GM12878 (cell line): ENCODE measurements at regions not wholly inside any gene's neighbourhood (a gene's known extent, or its start where the extent isn't known, plus 50 kb on each side); places are given as distances from the start of the nearest gene placed in this dataset.
A peak's percentile ranks its signal among the peaks of the same experiment; 100 is the strongest.
"Not testable (repeated sequence)": the region's sequence is repeated elsewhere in the genome, so short reads cannot be mapped to it uniquely, and the experiment has no call there.

Source experiments
- ATAC-seq: fragments of 200-7000 bp; cut with Tn5 transposase; 3 replicates; pipeline ENCODE4 v1.9.1; 2020; ENCODE audit warnings: mild to moderate bottlenecking, moderate library complexity
- BruUV-seq: library from RNA; stranded (reverse); fragments of 400-500 nt; replicated peaks from 2 replicates; lab custom pipeline; 2021; lab: Mats Ljungman, UMichigan
- CTCF ChIA-PET: fragments of 300-600 bp; sonication (Branson Sonifier 250); formaldehyde crosslinking; extraction: SDS; loops from one replicate; lab custom pipeline; 2021; ENCODE audit warnings: inconsistent platforms; lab: Yijun Ruan, JAX
- POLR2A ChIA-PET: fragments of 350-600 bp; formaldehyde crosslinking; extraction: SDS; loops from one replicate; lab custom pipeline; 2021; ENCODE audit warnings: inconsistent platforms; lab: Charles Lee
- RAD21 ChIA-PET: fragments of 300-600 bp; sonication (Branson Sonifier 250); formaldehyde crosslinking; loops from one replicate; lab custom pipeline; 2023; ENCODE audit warnings: antibody characterized with exemption; ENCODE audit not compliant: unreplicated experiment; lab: Charles Lee
- SMC1A ChIA-PET: fragments of 300-600 bp; sonication (Branson Sonifier 250); formaldehyde crosslinking; loops from one replicate; lab custom pipeline; 2023; ENCODE audit not compliant: unreplicated experiment, uncharacterized antibody; lab: Charles Lee
- DNase-seq: peaks from one replicate; pipeline ENCODE4 v3.0.0-alpha.2; 2011; ENCODE audit warnings: low read depth, low spot score
- FAIRE-seq: peaks from 3 replicates; lab custom pipeline; 2011; peaks lifted over from hg19 to GRCh38; lab: Jason Lieb, UNC
- H2AFZ ChIP-seq: 2 replicates; pipeline ENCODE4 v1.6.0; 2011; ENCODE audit warnings: low read depth, low read length, control low read depth; ENCODE audit not compliant: control insufficient read depth
- H3K27ac ChIP-seq: 2 replicates; pipeline ENCODE4 v1.5.1; 2011; ENCODE audit warnings: control low read depth; ENCODE audit not compliant: control insufficient read depth, insufficient read depth
- H3K27me3 ChIP-seq, 2 experiments: replicated peaks in 1 of 2; 2 replicates each; pipeline versions ENCODE4 v1.6.0 to v1.6.1; 2011; ENCODE audit warnings: low read length in 1 of 2; ENCODE audit not compliant: control insufficient read depth in 2 of 2, insufficient read depth in 2 of 2
- H3K36me3 ChIP-seq, 2 experiments: 2 replicates each; pipeline ENCODE4 v1.5.1; 2011; ENCODE audit warnings: low read length in 1 of 2; ENCODE audit not compliant: control insufficient read depth in 2 of 2, insufficient read depth in 2 of 2
- H3K4me1 ChIP-seq: 2 replicates; pipeline ENCODE4 v1.6.1; 2011; ENCODE audit warnings: mild to moderate bottlenecking, low read length, moderate library complexity, mixed read lengths; ENCODE audit not compliant: control insufficient read depth, insufficient read depth
- H3K4me2 ChIP-seq: 2 replicates; pipeline ENCODE4 v1.6.0; 2011; ENCODE audit warnings: control low read depth; ENCODE audit not compliant: control insufficient read depth, insufficient read depth
- H3K4me3 ChIP-seq: fragments of 200-600 bp; sonication (generic); 2 replicates; pipeline ENCODE4 v1.5.1; 2016
- H3K79me2 ChIP-seq: 2 replicates; pipeline ENCODE4 v1.6.0; 2011; ENCODE audit warnings: low read length; ENCODE audit not compliant: control insufficient read depth, insufficient read depth
- H3K9ac ChIP-seq: 2 replicates; pipeline ENCODE4 v1.8.0; 2011; ENCODE audit warnings: low read length, control low read depth, mixed read lengths; ENCODE audit not compliant: control insufficient read depth, insufficient read depth
- H3K9me3 ChIP-seq: replicated peaks from 3 replicates; pipeline ENCODE4 v1.5.1; 2011; ENCODE audit warnings: mild to moderate bottlenecking, low read length; ENCODE audit not compliant: control insufficient read depth, insufficient read depth
- H4K20me1 ChIP-seq: 2 replicates; pipeline ENCODE4 v1.6.0; 2011; ENCODE audit not compliant: control insufficient read depth, insufficient read depth
- WGBS: methylation state at CpG from one replicate; pipeline ENCODE4 v1.1.6; 2016; ENCODE audit warnings: low lambda C conversion rate; ENCODE audit not compliant: insufficient replicate concordance, insufficient coverage; ENCODE audit errors: missing lambda C conversion rate; 5-methylcytosine and 5-hydroxymethylcytosine counted together
- in situ Hi-C: fragments of 300-500 bp; cut with MboI; formaldehyde crosslinking; loops from 9 replicates; pipeline ENCODE4 v1.14.3; 2018; ENCODE audit warnings: mixed read lengths
- intact Hi-C: fragments of 100-400 bp; cut with micrococcal nuclease; formaldehyde crosslinking; loops from one replicate; pipeline ENCODE4 v1.14.2; 2022; ENCODE audit not compliant: unreplicated experiment

DNA sequence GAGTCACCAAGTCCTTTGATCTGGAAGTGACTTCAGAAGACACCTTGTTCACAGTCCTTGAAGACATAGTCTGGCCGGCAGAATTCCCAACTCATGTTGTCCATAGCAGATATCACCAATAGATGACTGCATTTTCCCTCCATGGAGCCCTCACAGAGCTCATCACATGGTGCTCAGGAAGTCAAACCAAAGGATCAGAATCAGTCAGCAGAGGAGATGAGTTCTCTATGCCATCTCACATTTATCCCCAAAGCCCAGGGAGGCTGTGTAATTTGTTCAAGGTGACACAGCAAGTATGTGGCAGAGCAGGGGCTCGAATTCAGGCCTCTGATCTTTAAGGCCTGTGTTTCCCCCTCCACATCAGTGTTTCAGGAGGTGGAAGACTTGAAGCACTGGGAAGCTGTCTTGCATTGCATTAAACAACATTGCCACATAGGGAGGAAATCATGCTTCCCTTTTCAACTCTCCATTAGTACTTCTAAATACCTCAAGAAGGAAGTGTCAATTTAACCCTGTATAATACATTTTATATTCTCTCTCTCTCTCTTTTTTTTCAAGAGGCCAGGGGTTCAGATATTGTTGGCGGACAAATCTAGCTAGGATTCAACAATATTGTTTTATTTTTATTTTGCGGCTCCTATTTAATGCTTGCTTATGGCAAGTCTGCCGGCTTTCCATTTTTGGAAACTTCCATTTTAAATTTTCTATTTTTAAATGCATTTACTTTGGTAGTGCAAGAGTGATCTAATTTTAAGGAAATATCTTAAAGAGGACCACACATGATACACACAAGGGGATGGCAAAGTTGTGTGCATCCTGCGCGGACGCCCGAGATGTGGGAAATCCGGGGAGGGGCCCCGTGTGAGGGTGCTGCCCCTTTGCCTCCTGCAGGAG, 61.9 kb downstream of the NPIPB5 start:
- not testable (repeated sequence) for H3K27me3 ChIP-seq

DNA sequence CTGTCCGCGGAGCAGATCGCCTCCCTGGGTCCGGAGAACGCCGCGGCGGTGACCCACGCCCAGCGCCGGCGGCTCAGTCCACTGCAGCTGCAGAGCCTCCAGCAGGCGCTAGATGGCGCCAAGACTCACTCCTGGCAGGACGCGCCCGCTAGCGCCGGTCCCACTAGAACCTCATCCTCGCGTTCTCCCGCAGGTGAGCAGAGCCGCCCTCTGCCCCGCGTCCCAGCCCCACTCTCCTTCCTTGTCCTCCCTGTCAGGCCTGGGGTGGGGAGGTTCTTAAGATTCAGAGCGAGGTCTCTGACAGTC, 62.5 kb downstream of the NPIPB5 start:
- H3K27ac ChIP-seq, H3K27me3 ChIP-seq, H4K20me1 ChIP-seq, H3K9me3 ChIP-seq, intact Hi-C loops, H2AFZ ChIP-seq, SMC1A ChIA-PET, H3K4me3 ChIP-seq, CTCF ChIA-PET, H3K4me1 ChIP-seq, H3K79me2 ChIP-seq, POLR2A ChIA-PET, H3K9ac ChIP-seq, H3K36me3 ChIP-seq, DNase-seq, H3K4me2 ChIP-seq, BruUV-seq, RAD21 ChIA-PET: not testable (repeated sequence)
- in situ Hi-C loops = loop anchor here (25.0 kb wide), 2 partner anchors 161 to 261 kb away; no protein-coding TSS in a partner anchor
- FAIRE-seq (peak; percentile 90), ATAC-seq (peak; percentile 99)
- no CpG with 5 or more reads among the region's 26 CpGs for WGBS

More for the DNA sequence above, 61.9 kb downstream of the NPIPB5 start:
- H3K79me2 ChIP-seq, POLR2A ChIA-PET, H3K27ac ChIP-seq, H3K9ac ChIP-seq, RAD21 ChIA-PET, DNase-seq, H3K36me3 ChIP-seq, H3K4me1 ChIP-seq, CTCF ChIA-PET, SMC1A ChIA-PET, BruUV-seq, H2AFZ ChIP-seq, H4K20me1 ChIP-seq, H3K4me2 ChIP-seq, FAIRE-seq, H3K9me3 ChIP-seq, intact Hi-C loops, H3K4me3 ChIP-seq: not testable (repeated sequence)
- in situ Hi-C loops = loop anchor here (25.0 kb wide), 2 partner anchors 160 to 260 kb away; no protein-coding TSS in a partner anchor
- 20% methylated on average over 3 of the region's 11 CpGs for WGBS
- ATAC-seq = 0 out of 3 replicates have a peak, but pooled peaks have one; percentile 12

DNA sequence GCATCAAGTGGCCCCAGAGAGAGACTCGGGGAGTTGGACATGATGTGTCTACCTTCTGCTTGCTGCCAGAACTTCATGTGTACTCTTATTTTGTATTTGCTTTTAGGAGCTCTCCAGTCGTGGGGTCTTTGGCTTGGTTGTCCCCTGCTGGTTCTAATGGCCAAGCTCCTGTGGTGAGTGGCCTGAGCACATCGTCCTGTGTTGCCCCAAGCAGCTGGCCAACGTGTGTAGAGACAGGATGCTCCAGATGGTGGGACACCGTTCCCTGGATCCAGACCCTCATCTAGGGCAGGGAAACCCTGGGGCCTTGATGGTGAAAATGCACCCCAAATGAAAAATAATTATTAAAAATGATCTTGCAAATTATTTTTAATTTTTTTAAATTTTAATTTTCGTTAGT, 65.8 kb downstream of the NPIPB5 start:
- 11% methylated on average over 6 of the region's 6 CpGs for WGBS
- ATAC-seq, BruUV-seq: not testable (repeated sequence)

DNA sequence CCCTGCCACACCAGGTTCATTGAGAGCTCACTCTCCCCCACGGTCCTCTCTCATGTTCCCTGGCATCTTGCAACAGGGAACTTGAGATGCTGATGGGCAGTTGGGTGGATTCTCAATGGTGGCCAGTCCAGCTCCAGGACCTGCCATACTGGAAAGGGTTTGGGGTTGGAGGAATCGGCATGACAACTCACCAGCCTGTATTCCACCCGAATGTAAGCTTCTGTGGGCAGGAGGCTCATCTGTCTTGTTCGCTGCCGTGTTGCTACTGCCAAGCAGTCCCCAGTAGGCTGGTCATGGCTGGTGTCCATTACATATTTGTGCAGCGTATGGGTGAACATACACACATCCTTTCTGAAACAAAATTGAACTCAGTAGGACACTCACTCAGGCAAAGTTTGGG, 72.5 kb downstream of the NPIPB5 start:
- 26% methylated on average over 6 of the region's 6 CpGs for WGBS
- not testable (repeated sequence) for ATAC-seq, H3K27me3 ChIP-seq

More for the DNA sequence above, 65.8 kb downstream of the NPIPB5 start:
- H3K79me2 ChIP-seq, H3K9ac ChIP-seq, CTCF ChIA-PET, DNase-seq, H3K27me3 ChIP-seq, H3K9me3 ChIP-seq, H3K4me2 ChIP-seq, H3K4me1 ChIP-seq, H3K4me3 ChIP-seq, RAD21 ChIA-PET, H2AFZ ChIP-seq, in situ Hi-C loops, H4K20me1 ChIP-seq, H3K36me3 ChIP-seq, SMC1A ChIA-PET, intact Hi-C loops, FAIRE-seq, H3K27ac ChIP-seq, POLR2A ChIA-PET: not testable (repeated sequence)

More for the DNA sequence above, 72.5 kb downstream of the NPIPB5 start:
- intact Hi-C loops, H4K20me1 ChIP-seq, RAD21 ChIA-PET, SMC1A ChIA-PET, H3K4me3 ChIP-seq, H3K36me3 ChIP-seq, BruUV-seq, H3K79me2 ChIP-seq, H3K9me3 ChIP-seq, H3K9ac ChIP-seq, FAIRE-seq, H3K27ac ChIP-seq, H2AFZ ChIP-seq, in situ Hi-C loops, H3K4me1 ChIP-seq, POLR2A ChIA-PET, CTCF ChIA-PET, DNase-seq, H3K4me2 ChIP-seq: not testable (repeated sequence)
